ENCODE measurements at regions not wholly inside any gene's neighbourhood (a gene's known extent, or its start where the extent isn't known, plus 50 kb on each side); places are given as distances from the start of the nearest gene placed in this dataset.
"Not testable (repeated sequence)": the region's sequence is repeated elsewhere in the genome, so short reads cannot be mapped to it uniquely, and the experiment has no call there.

DNA sequence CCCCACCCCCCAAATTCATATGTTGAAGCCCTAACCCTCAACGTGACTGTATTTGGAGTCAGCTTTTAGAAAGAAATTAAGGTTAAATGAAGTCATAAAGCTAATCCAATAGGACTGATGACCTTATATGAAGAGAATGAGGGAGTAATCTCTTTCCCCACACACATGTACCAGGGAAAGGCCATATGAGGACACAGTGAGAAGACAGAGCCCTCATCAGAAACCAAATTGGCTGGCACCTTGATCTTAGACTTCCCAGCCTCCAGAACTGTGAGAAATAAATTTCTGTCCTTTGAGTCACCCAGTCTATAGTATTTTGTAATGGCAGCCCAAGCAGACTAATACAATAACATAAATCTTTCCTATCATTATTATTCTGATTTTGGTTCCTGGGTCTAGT is 194.7 kb upstream of the NANOGP8 start:
- TF ChIP-seq, protein P1, sequence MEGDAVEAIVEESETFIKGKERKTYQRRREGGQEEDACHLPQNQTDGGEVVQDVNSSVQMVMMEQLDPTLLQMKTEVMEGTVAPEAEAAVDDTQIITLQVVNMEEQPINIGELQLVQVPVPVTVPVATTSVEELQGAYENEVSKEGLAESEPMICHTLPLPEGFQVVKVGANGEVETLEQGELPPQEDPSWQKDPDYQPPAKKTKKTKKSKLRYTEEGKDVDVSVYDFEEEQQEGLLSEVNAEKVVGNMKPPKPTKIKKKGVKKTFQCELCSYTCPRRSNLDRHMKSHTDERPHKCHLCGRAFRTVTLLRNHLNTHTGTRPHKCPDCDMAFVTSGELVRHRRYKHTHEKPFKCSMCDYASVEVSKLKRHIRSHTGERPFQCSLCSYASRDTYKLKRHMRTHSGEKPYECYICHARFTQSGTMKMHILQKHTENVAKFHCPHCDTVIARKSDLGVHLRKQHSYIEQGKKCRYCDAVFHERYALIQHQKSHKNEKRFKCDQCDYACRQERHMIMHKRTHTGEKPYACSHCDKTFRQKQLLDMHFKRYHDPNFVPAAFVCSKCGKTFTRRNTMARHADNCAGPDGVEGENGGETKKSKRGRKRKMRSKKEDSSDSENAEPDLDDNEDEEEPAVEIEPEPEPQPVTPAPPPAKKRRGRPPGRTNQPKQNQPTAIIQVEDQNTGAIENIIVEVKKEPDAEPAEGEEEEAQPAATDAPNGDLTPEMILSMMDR (IDR thresholded peaks at IDR 0.05; ENCODE audit: control extremely low read depth, extremely low read depth, low read depth, missing control alignments), result no peak
- ChIA-PET CTCF (interaction anchor here (1.2 to 2.1 kb wide), 2 partner anchors 8 to 9 kb away, joined by 3 to 8 read pairs; no protein-coding TSS in a partner anchor), POLR2A (no interaction called here)
- DNase-seq (ENCODE audit: extremely low spot score), result no peak

DNA sequence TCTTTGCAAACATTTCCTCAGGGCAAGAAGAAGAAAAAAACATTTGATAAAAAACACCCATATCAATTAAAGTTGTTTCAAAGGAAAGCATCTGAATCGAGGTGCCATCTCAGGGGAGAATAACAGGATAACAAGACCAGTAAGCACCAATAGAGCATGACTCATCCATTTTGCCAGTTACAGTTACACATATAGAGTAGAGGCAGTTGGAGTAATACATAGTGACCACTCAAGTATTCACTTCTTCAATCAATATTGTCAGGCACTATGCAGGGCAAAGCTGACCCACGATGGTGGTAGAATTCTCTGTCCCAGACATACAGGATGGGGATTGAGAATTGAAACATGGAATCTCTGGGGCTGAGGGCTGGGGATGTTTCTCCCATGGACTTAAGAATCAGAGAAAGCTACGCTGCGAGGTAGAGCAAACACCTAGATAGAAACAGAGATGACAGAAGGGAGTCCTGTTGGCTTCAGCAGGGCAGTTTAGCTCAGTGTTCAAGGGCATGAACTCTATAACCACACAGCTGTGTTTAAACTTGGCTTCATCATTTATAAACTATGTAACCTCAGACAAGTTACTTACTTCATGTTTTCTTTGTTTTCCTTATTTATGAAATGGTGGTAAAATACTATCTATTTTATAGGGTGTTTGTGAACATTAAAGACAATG is 186.4 kb upstream of the NANOGP8 start:
- POLR2A ChIA-PET, result no interaction called here
- DNase-seq (ENCODE audit: extremely low spot score), result no peak
- CTCF ChIA-PET, result interaction anchor here (1.1 to 1.3 kb wide), 2 partner anchors 9 to 18 kb away, joined by 3 to 6 read pairs; no protein-coding TSS in a partner anchor
- TF ChIP-seq, protein P1 (IDR thresholded peaks at IDR 0.05; ENCODE audit: control extremely low read depth, extremely low read depth, low read depth, missing control alignments), result no peak

DNA sequence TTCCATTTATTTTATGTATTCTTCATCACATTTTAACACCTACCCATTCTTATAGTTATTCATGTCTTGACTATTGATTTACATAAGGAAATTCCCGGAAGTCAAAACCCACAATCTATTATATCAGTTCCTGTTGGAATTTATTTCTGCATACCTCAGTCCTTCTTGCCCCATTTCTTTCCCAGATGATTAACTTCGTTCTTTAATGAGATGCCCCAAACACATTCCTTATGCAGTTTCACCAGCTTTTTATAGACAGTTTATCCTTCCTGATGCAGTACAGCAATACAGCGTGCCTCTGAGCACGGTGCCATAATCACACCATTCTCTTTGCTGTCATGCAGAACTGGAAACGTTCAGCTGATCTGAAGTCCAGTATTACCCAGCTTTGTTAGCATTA is 175.8 kb upstream of the NANOGP8 start:
- TF ChIP-seq, protein P1 (IDR thresholded peaks at IDR 0.05; ENCODE audit: control extremely low read depth, extremely low read depth, low read depth, missing control alignments), result no peak
- CTCF ChIA-PET, result interaction anchor here (0.8 kb wide), 1 partner anchor 28 kb away, joined by 3 read pairs; no protein-coding TSS in a partner anchor

DNA sequence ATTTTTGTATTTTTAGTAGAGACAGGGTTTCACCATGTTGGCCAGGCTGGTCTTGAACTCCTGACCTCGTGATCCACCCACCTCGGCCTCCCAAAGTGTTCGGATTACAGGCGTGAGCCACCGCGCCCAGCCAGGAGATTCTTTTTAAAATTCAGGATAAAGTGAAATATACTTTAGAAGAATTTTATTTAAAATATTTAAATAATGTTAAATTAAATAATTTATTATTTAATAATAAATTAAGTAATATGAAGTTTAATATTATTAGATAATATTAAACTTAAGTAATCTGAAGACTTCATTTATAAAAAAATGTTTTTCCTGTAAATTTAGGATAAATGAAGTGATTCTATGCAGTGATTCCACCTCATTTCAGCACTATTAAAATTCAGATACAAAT is 175.2 kb upstream of the NANOGP8 start:
- POLR2A ChIA-PET; DNase-seq (ENCODE audit: extremely low spot score): not testable (repeated sequence)
- CTCF ChIA-PET, result interaction anchor here (1.3 kb wide), 1 partner anchor 29 kb away, joined by 3 read pairs; no protein-coding TSS in a partner anchor

More for the DNA sequence above, 175.8 kb upstream of the NANOGP8 start:
- POLR2A ChIA-PET, result no interaction called here
- no peak for DNase-seq (ENCODE audit: extremely low spot score)

DNA sequence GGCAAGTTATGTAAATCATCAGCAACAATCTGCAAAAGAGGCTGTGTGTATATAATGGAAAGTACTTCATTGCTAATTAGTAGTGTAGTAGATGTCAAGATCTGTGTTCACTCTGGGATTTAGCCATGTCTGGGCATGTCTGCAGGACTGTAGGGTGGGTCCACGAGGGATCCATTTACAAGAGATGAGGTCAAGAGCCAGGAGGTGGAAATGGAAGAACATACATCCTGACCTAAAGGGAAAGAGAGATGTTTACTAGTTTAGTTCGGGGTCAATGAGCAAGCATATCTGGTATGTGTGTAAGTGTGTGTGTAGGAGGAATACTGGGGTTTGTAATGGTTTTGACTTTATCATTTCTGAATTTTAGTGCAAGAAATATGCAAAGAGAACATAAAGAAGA is 171.5 kb upstream of the NANOGP8 start:
- CTCF ChIA-PET, result no interaction called here
- POLR2A ChIA-PET, result no interaction called here
- TF ChIP-seq, protein P1 (IDR thresholded peaks at IDR 0.05; ENCODE audit: control extremely low read depth, extremely low read depth, low read depth, missing control alignments), result no peak
- no peak for DNase-seq (ENCODE audit: extremely low spot score)

DNA sequence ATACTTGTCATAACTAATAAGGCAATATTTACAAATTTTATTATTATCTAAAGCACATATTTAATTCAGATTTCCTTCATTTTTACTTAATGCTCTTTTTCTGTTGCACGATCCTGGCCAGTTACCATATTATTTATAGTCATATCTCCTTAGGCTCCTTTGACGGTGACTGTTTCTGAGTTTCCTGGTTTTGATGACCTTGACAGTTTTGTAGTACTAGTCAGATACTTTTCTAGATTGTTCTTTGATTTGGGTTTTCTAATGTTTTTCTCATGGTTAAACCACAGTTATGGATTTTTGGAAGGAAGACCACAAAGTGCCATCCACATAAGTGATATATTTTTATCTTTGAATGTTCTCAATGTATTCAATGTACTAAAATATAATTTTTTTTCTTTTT is 171.0 kb upstream of the NANOGP8 start:
- POLR2A ChIA-PET, result no interaction called here
- CTCF ChIA-PET, result no interaction called here

DNA sequence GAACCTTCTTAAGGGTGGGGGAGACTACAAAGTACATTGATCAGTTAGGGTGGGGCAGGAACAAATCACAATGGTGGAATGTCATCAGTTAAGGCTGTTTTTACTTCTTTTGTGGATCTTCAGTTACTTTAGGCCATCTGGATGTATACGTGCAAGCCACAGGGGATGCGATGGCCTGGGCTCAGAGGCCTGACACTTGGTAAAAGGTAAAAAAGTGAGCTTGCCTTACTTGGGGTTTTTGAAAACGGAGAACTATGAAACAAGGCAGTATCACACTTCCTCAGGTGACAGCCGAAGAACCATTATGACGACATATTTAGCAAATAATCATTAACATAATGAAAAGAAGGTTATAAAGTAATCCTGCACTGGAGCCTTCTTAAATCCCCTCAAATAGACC is 169.8 kb upstream of the NANOGP8 start:
- DNase-seq (ENCODE audit: extremely low spot score); POLR2A ChIA-PET: not testable (repeated sequence)
- CTCF ChIA-PET, result interaction anchor here (1.3 kb wide), 1 partner anchor 34 kb away, joined by 5 read pairs; no protein-coding TSS in a partner anchor

More for the DNA sequence above, 171.0 kb upstream of the NANOGP8 start:
- TF ChIP-seq, protein P1 (IDR thresholded peaks at IDR 0.05; ENCODE audit: control extremely low read depth, extremely low read depth, low read depth, missing control alignments), result no peak
- DNase-seq (ENCODE audit: extremely low spot score), result no peak
